H1 (cell line): ENCODE measurements at regions not wholly inside any gene's neighbourhood (a gene's known extent, or its start where the extent isn't known, plus 50 kb on each side); places are given as distances from the start of the nearest gene placed in this dataset.

Source experiments
- BACH1 ChIP-seq: IDR thresholded peaks from 2 replicates; pipeline ENCODE4 v1.6.1; 2012; ENCODE audit warnings: low read length, improper control_type of control experiment
- CHD7 ChIP-seq: fragments of 300-600 bp; sonication (generic); IDR thresholded peaks from 2 replicates; pipeline ENCODE4 v1.7.1; 2012; ENCODE audit warnings: low read length, moderate library complexity, mild to moderate bottlenecking, inconsistent platforms; ENCODE audit not compliant: insufficient replicate concordance
- CREB1 ChIP-seq: IDR thresholded peaks from 2 replicates; pipeline ENCODE4 v1.6.1; 2012; ENCODE audit warnings: inconsistent platforms
- EP300 ChIP-seq, 2 experiments: IDR thresholded peaks; 1 replicate in 1 of 2; 2 replicates in 1 of 2; pipeline ENCODE4 v1.6.1; 2011 to 2012; ENCODE audit warnings: low read depth in 2 of 2, low read length in 2 of 2, mild to moderate bottlenecking in 2 of 2, borderline replicate concordance in 1 of 2, inconsistent platforms in 1 of 2, moderate library complexity in 1 of 2
- GABPA ChIP-seq: IDR thresholded peaks from 2 replicates; pipeline ENCODE4 v1.6.1; 2011; ENCODE audit warnings: mild to moderate bottlenecking, low read length, moderate library complexity, borderline replicate concordance; ENCODE audit not compliant: insufficient read depth
- HDAC6 ChIP-seq: IDR thresholded peaks from one replicate; pipeline ENCODE4 v1.7.1; 2012; ENCODE audit warnings: low read depth, mild to moderate bottlenecking, inconsistent platforms, low read length, moderate library complexity
- KDM1A ChIP-seq: fragments of 200-600, 300-600 bp; sonication (generic); IDR thresholded peaks from 2 replicates; pipeline ENCODE4 v1.7.1; 2016; ENCODE audit warnings: mild to moderate bottlenecking, low read length, borderline replicate concordance
- MAFK ChIP-seq: IDR thresholded peaks from 2 replicates; pipeline ENCODE4 v1.6.1; 2012; ENCODE audit warnings: low read depth, mild to moderate bottlenecking, improper control_type of control experiment, low read length
- POLR2AphosphoS5 ChIP-seq: IDR thresholded peaks from 2 replicates; pipeline ENCODE4 v1.6.1; 2011; ENCODE audit warnings: low read depth, low read length
- RNF2 ChIP-seq: fragments of 200-900, 300-1000 bp; sonication (generic); IDR thresholded peaks from 2 replicates; pipeline ENCODE4 v1.7.1; 2016; ENCODE audit warnings: borderline replicate concordance, low read depth, mild to moderate bottlenecking, antibody characterized with exemption, low read length; ENCODE audit not compliant: poor library complexity, severe bottlenecking; ENCODE audit errors: missing control alignments
- SP2 ChIP-seq: IDR thresholded peaks from 2 replicates; pipeline ENCODE4 v1.6.1; 2012; ENCODE audit warnings: mild to moderate bottlenecking, low read length, inconsistent platforms
- SUZ12 ChIP-seq: fragments of 200-600 bp; sonication (generic); IDR thresholded peaks from 2 replicates; pipeline ENCODE4 v1.6.1; 2012; ENCODE audit warnings: mild to moderate bottlenecking, inconsistent platforms, low read length, moderate library complexity, mixed read lengths
- TAF7 ChIP-seq: optimal IDR thresholded peaks from 2 replicates; pipeline ENCODE3; 2011; ENCODE audit warnings: low read depth, mild to moderate bottlenecking, inconsistent platforms, low read length, moderate library complexity, borderline replicate concordance

- TF ChIP-seq CHD7 (no peak), GABPA (no peak), EP300 (IDR thresholded peaks at IDR 0.05; ENCODE audit: borderline replicate concordance in 1 of 2, low read depth in 2 of 2, low read length in 2 of 2) (no peak), TAF7 (no peak), BACH1 (no peak), POLR2AphosphoS5 (no peak), HDAC6 (no peak), CREB1 (no peak), MAFK (no peak), SUZ12 (no peak), RNF2 (no peak), KDM1A (no peak), SP2 (no peak)
Observed at GRCh38 chr1:75672108-75672507, 52.4 kb upstream of the ACADM start (continued).
